ENCODE measurements at regions not wholly inside any gene's neighbourhood (a gene's known extent, or its start where the extent isn't known, plus 50 kb on each side); places are given as distances from the start of the nearest gene placed in this dataset.

GRCh38 chr14:34059925-34060650, 109.2 kb upstream of the EGLN3 start:
- Histone ChIP-seq H3K27ac (ENCODE audit: low read depth, low read length) (peak overlapping the region; percentile 93), H3K27me3 (ENCODE audit: control insufficient read depth in 3 of 3, insufficient read depth in 3 of 3, low read length in 3 of 3) (no peaks in the 10 kb centered on the region), H3K4me1 (ENCODE audit: control insufficient read depth in 3 of 3, insufficient read depth in 3 of 3, low read length in 3 of 3) (peaks cover 13 to 35% (median 24%) of the 10 kb centered on the region in 3 donors), H3K36me3 (ENCODE audit: control insufficient read depth in 3 of 3, insufficient read depth in 3 of 3, low read length in 3 of 3) (no peaks in the 10 kb centered on the region), H3K4me3 (ENCODE audit: low read length in 3 of 3) (peak overlapping the region; percentile 70 to 90 (median 74)), H3K9ac (ENCODE audit: low read depth in 1 of 3, low read length in 3 of 3) (peak overlapping the region; percentile 91 to 98 (median 93)), H3K9me3 (ENCODE audit: control insufficient read depth in 3 of 3, low read length in 3 of 3) (no peaks in the 10 kb centered on the region)

- H3K27ac ChIP-seq (ENCODE audit: low read depth, low read length): peak overlapping the region; percentile 93
- peak overlapping the region; percentile 91 to 98 (median 93) for H3K9ac ChIP-seq (ENCODE audit: low read depth in 1 of 3, low read length in 3 of 3)
- no peaks in the 10 kb centered on the region for H3K36me3 ChIP-seq (ENCODE audit: control insufficient read depth in 3 of 3, insufficient read depth in 3 of 3, low read length in 3 of 3)
- peak overlapping the region; percentile 70 to 90 (median 74) for H3K4me3 ChIP-seq (ENCODE audit: low read length in 3 of 3)
- H3K27me3 ChIP-seq (ENCODE audit: control insufficient read depth in 3 of 3, insufficient read depth in 3 of 3, low read length in 3 of 3): no peaks in the 10 kb centered on the region
- H3K4me1 ChIP-seq (ENCODE audit: control insufficient read depth in 3 of 3, insufficient read depth in 3 of 3, low read length in 3 of 3): peaks cover 13 to 32% (median 21%) of the 10 kb centered on the region in 3 donors
- H3K9me3 ChIP-seq (ENCODE audit: control insufficient read depth in 3 of 3, low read length in 3 of 3): no peaks in the 10 kb centered on the region
These were observed 108.4 kb upstream of the EGLN3 start for GRCh38 chr14:34059037-34059924.

- no peaks in the 10 kb centered on the region for H3K27me3 ChIP-seq (ENCODE audit: control insufficient read depth in 3 of 3, insufficient read depth in 3 of 3, low read length in 3 of 3)
- H3K4me3 ChIP-seq (ENCODE audit: low read length in 3 of 3): no peak overlapping the region
- no peaks in the 10 kb centered on the region for H3K9me3 ChIP-seq (ENCODE audit: control insufficient read depth in 3 of 3, low read length in 3 of 3)
- no peak overlapping the region for H3K9ac ChIP-seq (ENCODE audit: low read depth in 1 of 3, low read length in 3 of 3)
- peaks cover 13 to 25% (median 14%) of the 10 kb centered on the region in 3 donors for H3K4me1 ChIP-seq (ENCODE audit: control insufficient read depth in 3 of 3, insufficient read depth in 3 of 3, low read length in 3 of 3)
- H3K27ac ChIP-seq (ENCODE audit: low read depth, low read length): no peak overlapping the region
- no peaks in the 10 kb centered on the region for H3K36me3 ChIP-seq (ENCODE audit: control insufficient read depth in 3 of 3, insufficient read depth in 3 of 3, low read length in 3 of 3)
These were observed 107.6 kb upstream of the EGLN3 start for GRCh38 chr14:34058510-34058909.

GRCh38 chr14:34056046-34056445, 105.2 kb upstream of the EGLN3 start:
- Histone ChIP-seq H3K27ac (ENCODE audit: low read depth, low read length) (no peak overlapping the region), H3K27me3 (ENCODE audit: control insufficient read depth in 3 of 3, insufficient read depth in 3 of 3, low read length in 3 of 3) (no peaks in the 10 kb centered on the region), H3K4me1 (ENCODE audit: control insufficient read depth in 3 of 3, insufficient read depth in 3 of 3, low read length in 3 of 3) (peaks cover 13 to 19% (median 17%) of the 10 kb centered on the region in 3 donors)

GRCh38 chr14:34055157-34055950, 104.5 kb upstream of the EGLN3 start:
- Histone ChIP-seq H3K9ac (ENCODE audit: low read depth in 1 of 3, low read length in 3 of 3) (no peak overlapping the region), H3K27me3 (ENCODE audit: control insufficient read depth in 3 of 3, insufficient read depth in 3 of 3, low read length in 3 of 3) (no peaks in the 10 kb centered on the region), H3K4me3 (ENCODE audit: low read length in 3 of 3) (no peak overlapping the region), H3K9me3 (ENCODE audit: control insufficient read depth in 3 of 3, low read length in 3 of 3) (no peaks in the 10 kb centered on the region), H3K36me3 (ENCODE audit: control insufficient read depth in 3 of 3, insufficient read depth in 3 of 3, low read length in 3 of 3) (no peaks in the 10 kb centered on the region), H3K4me1 (ENCODE audit: control insufficient read depth in 3 of 3, insufficient read depth in 3 of 3, low read length in 3 of 3) (peaks cover 9 to 12% (median 11%) of the 10 kb centered on the region in 3 donors), H3K27ac (ENCODE audit: low read depth, low read length) (no peak overlapping the region)

More at GRCh38 chr14:34056046-34056445, 105.2 kb upstream of the EGLN3 start:
- H3K36me3 ChIP-seq (ENCODE audit: control insufficient read depth in 3 of 3, insufficient read depth in 3 of 3, low read length in 3 of 3): no peaks in the 10 kb centered on the region
- no peaks in the 10 kb centered on the region for H3K9me3 ChIP-seq (ENCODE audit: control insufficient read depth in 3 of 3, low read length in 3 of 3)
- H3K9ac ChIP-seq (ENCODE audit: low read depth in 1 of 3, low read length in 3 of 3): no peak overlapping the region
- no peak overlapping the region for H3K4me3 ChIP-seq (ENCODE audit: low read length in 3 of 3)

- Histone ChIP-seq H3K36me3 (ENCODE audit: control insufficient read depth in 3 of 3, insufficient read depth in 3 of 3, low read length in 3 of 3) (no peaks in the 10 kb centered on the region), H3K27me3 (ENCODE audit: control insufficient read depth in 3 of 3, insufficient read depth in 3 of 3, low read length in 3 of 3) (no peaks in the 10 kb centered on the region), H3K27ac (ENCODE audit: low read depth, low read length) (peak overlapping the region; percentile 38), H3K9me3 (ENCODE audit: control insufficient read depth in 3 of 3, low read length in 3 of 3) (no peaks in the 10 kb centered on the region), H3K4me3 (ENCODE audit: low read length in 3 of 3) (no peak overlapping the region), H3K4me1 (ENCODE audit: control insufficient read depth in 3 of 3, insufficient read depth in 3 of 3, low read length in 3 of 3) (peaks cover 0 to 6% (median 5%) of the 10 kb centered on the region in 3 donors), H3K9ac (ENCODE audit: low read depth in 1 of 3, low read length in 3 of 3) (no peak overlapping the region)
These were observed 102.8 kb upstream of the EGLN3 start for GRCh38 chr14:34053666-34054065.

GRCh38 chr14:34052658-34053014, 101.8 kb upstream of the EGLN3 start:
- Histone ChIP-seq H3K27ac (ENCODE audit: low read depth, low read length) (peak overlapping the region; percentile 38), H3K9ac (ENCODE audit: low read depth in 1 of 3, low read length in 3 of 3) (no peak overlapping the region)

GRCh38 chr14:34051966-34052657, 101.2 kb upstream of the EGLN3 start:
- Histone ChIP-seq H3K9ac (ENCODE audit: low read depth in 1 of 3, low read length in 3 of 3) (no peak overlapping the region), H3K4me3 (ENCODE audit: low read length in 3 of 3) (no peak overlapping the region), H3K27me3 (ENCODE audit: control insufficient read depth in 3 of 3, insufficient read depth in 3 of 3, low read length in 3 of 3) (no peaks in the 10 kb centered on the region), H3K36me3 (ENCODE audit: control insufficient read depth in 3 of 3, insufficient read depth in 3 of 3, low read length in 3 of 3) (no peaks in the 10 kb centered on the region), H3K9me3 (ENCODE audit: control insufficient read depth in 3 of 3, low read length in 3 of 3) (no peaks in the 10 kb centered on the region), H3K27ac (ENCODE audit: low read depth, low read length) (no peak overlapping the region), H3K4me1 (ENCODE audit: control insufficient read depth in 3 of 3, insufficient read depth in 3 of 3, low read length in 3 of 3) (peaks cover 0 to 6% (median 5%) of the 10 kb centered on the region in 3 donors)

More at GRCh38 chr14:34052658-34053014, 101.8 kb upstream of the EGLN3 start:
- no peaks in the 10 kb centered on the region for H3K9me3 ChIP-seq (ENCODE audit: control insufficient read depth in 3 of 3, low read length in 3 of 3)
- H3K36me3 ChIP-seq (ENCODE audit: control insufficient read depth in 3 of 3, insufficient read depth in 3 of 3, low read length in 3 of 3): no peaks in the 10 kb centered on the region
- H3K4me1 ChIP-seq (ENCODE audit: control insufficient read depth in 3 of 3, insufficient read depth in 3 of 3, low read length in 3 of 3): peaks cover 0 to 6% (median 5%) of the 10 kb centered on the region in 3 donors
- no peaks in the 10 kb centered on the region for H3K27me3 ChIP-seq (ENCODE audit: control insufficient read depth in 3 of 3, insufficient read depth in 3 of 3, low read length in 3 of 3)
- no peak overlapping the region for H3K4me3 ChIP-seq (ENCODE audit: low read length in 3 of 3)

GRCh38 chr14:34050606-34051005, 99.7 kb upstream of the EGLN3 start:
- Histone ChIP-seq H3K4me1 (ENCODE audit: control insufficient read depth in 3 of 3, insufficient read depth in 3 of 3, low read length in 3 of 3) (peaks cover 0 to 6% (median 5%) of the 10 kb centered on the region in 3 donors), H3K27me3 (ENCODE audit: control insufficient read depth in 3 of 3, insufficient read depth in 3 of 3, low read length in 3 of 3) (no peaks in the 10 kb centered on the region), H3K36me3 (ENCODE audit: control insufficient read depth in 3 of 3, insufficient read depth in 3 of 3, low read length in 3 of 3) (no peaks in the 10 kb centered on the region), H3K9me3 (ENCODE audit: control insufficient read depth in 3 of 3, low read length in 3 of 3) (no peaks in the 10 kb centered on the region), H3K4me3 (ENCODE audit: low read length in 3 of 3) (no peak overlapping the region), H3K9ac (ENCODE audit: low read depth in 1 of 3, low read length in 3 of 3) (no peak overlapping the region), H3K27ac (ENCODE audit: low read depth, low read length) (no peak overlapping the region)
